Brain microvascular endothelial cell (primary cell): ENCODE measurements at regions not wholly inside any gene's neighbourhood (a gene's known extent, or its start where the extent isn't known, plus 50 kb on each side); places are given as distances from the start of the nearest gene placed in this dataset.
"Not testable (repeated sequence)": the region's sequence is repeated elsewhere in the genome, so short reads cannot be mapped to it uniquely, and the experiment has no call there.

ENCODE experiments used
- DNase-seq: peaks from one replicate; pipeline ENCODE4 v3.0.0-alpha.2; 2020
- H3K27ac ChIP-seq: fragments of 250-450 bp; sonication (Bioruptor Pico); 2 replicates; pipeline ENCODE4 v1.5.1; 2020; ENCODE audit warnings: mild to moderate bottlenecking, moderate library complexity
- H3K27me3 ChIP-seq: fragments of 250-450 bp; sonication (Bioruptor Pico); replicated peaks from 2 replicates; pipeline ENCODE4 v1.5.1; 2020; ENCODE audit warnings: mild to moderate bottlenecking
- H3K36me3 ChIP-seq: fragments of 250-450 bp; sonication (Bioruptor Pico); replicated peaks from 2 replicates; pipeline ENCODE4 v1.5.1; 2020; ENCODE audit warnings: mild to moderate bottlenecking
- H3K4me3 ChIP-seq: 2 replicates; pipeline ENCODE4 v1.5.1; 2011; ENCODE audit warnings: low read depth, mild to moderate bottlenecking, control low read depth, low read length, moderate library complexity
- CTCF ChIP-seq: IDR thresholded peaks from 2 replicates; pipeline ENCODE4 v1.5.1; 2011; ENCODE audit warnings: low read depth, mild to moderate bottlenecking, moderate library complexity, low read length, control low read depth, inconsistent platforms; ENCODE audit errors: missing control alignments
- in situ Hi-C: cut with HindIII; loops from 2 replicates; pipeline ENCODE4 v1.10.0; 2017; ENCODE audit warnings: low sequenced_read_pairs, low pct_ligation_motif_present

- DNase-seq, H3K27me3 ChIP-seq, in situ Hi-C loops, H3K36me3 ChIP-seq, H3K4me3 ChIP-seq, H3K27ac ChIP-seq: not testable (repeated sequence)
These were observed 140.9 kb upstream of the GOLGA6L4 start for GRCh38 chr15:84094720-84095119.

GRCh38 chr15:84097053-84097452 is 138.5 kb upstream of the GOLGA6L4 start:
- in situ Hi-C loops, H3K36me3 ChIP-seq, H3K4me3 ChIP-seq, H3K27ac ChIP-seq, H3K27me3 ChIP-seq, DNase-seq: not testable (repeated sequence)

DNA sequence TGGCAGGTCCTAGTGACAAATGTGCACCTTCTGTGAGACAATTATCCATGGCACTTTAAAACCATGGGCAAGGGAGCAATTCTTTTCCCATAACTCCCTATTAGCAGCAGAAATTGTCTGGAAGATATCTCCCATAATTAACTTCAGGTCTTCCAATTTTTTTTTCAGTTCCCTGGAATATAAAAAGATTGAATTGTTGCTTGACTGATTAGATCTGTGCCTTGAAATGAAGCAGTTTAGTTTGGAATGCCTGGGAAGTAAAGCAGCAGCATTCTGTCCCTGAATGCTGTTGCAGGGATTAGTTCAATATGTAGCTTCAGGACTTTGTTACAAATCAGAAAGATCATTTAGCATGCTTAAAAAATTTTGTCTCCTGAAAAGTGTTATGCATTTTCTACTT is 137.0 kb upstream of the GOLGA6L4 start:
- in situ Hi-C loops: no loop called here
- H3K27ac ChIP-seq: no peak overlapping the region
- no peaks in the 10 kb centered on the region for H3K27me3 ChIP-seq
- no peaks in the 10 kb centered on the region for H3K36me3 ChIP-seq
- DNase-seq: no peak
- no peak overlapping the region for H3K4me3 ChIP-seq
- TF ChIP-seq CTCF: no peak

GRCh38 chr15:84099181-84099580 is 136.4 kb upstream of the GOLGA6L4 start:
- TF ChIP-seq CTCF: no peak
- no peak overlapping the region for H3K4me3 ChIP-seq
- no peak for DNase-seq
- H3K36me3 ChIP-seq: no peaks in the 10 kb centered on the region
- no peaks in the 10 kb centered on the region for H3K27me3 ChIP-seq
- no peak overlapping the region for H3K27ac ChIP-seq
- in situ Hi-C loops: no loop called here

- in situ Hi-C loops: no loop called here
- Histone ChIP-seq H3K27me3 (no peaks in the 10 kb centered on the region), H3K27ac (no peak overlapping the region), H3K4me3 (no peak overlapping the region), H3K36me3 (no peaks in the 10 kb centered on the region)
- DNase-seq: no peak
- TF ChIP-seq CTCF: no peak
These were observed 132.2 kb upstream of the GOLGA6L4 start for GRCh38 chr15:84103345-84103744.

GRCh38 chr15:84104853-84105252 is 130.7 kb upstream of the GOLGA6L4 start:
- no peak for DNase-seq
- Histone ChIP-seq H3K27me3 (no peaks in the 10 kb centered on the region), H3K4me3 (no peak overlapping the region), H3K36me3 (no peaks in the 10 kb centered on the region), H3K27ac (no peak overlapping the region)
- in situ Hi-C loops: no loop called here
- no peak for TF ChIP-seq CTCF

GRCh38 chr15:84108728-84109127 is 126.8 kb upstream of the GOLGA6L4 start:
- in situ Hi-C loops: no loop called here
- H3K27ac ChIP-seq: no peak overlapping the region
- DNase-seq: no peak
- H3K36me3 ChIP-seq: no peaks in the 10 kb centered on the region
- TF ChIP-seq CTCF: peak; percentile 46
- H3K27me3 ChIP-seq: no peaks in the 10 kb centered on the region
- H3K4me3 ChIP-seq: no peak overlapping the region
